ENCODE measurements at regions not wholly inside any gene's neighbourhood (a gene's known extent, or its start where the extent isn't known, plus 50 kb on each side); places are given as distances from the start of the nearest gene placed in this dataset.

- no peak for TF ChIP-seq ZFX (IDR thresholded peaks at IDR 0.05)
- no peak for TF ChIP-seq CTCF (conservative IDR thresholded peaks at IDR 0.05)
- no peak overlapping the region for H3K27ac ChIP-seq
Observed at GRCh38 chr3:168964736-168965135, 698.8 kb downstream of the MECOM start.

GRCh38 chr3:168961271-168961670, 702.2 kb downstream of the MECOM start:
- no peak overlapping the region for H3K27ac ChIP-seq
- TF ChIP-seq CTCF (conservative IDR thresholded peaks at IDR 0.05) (no peak), ZFX (IDR thresholded peaks at IDR 0.05) (no peak)

GRCh38 chr3:168959731-168960130, 703.8 kb downstream of the MECOM start:
- no peak overlapping the region for H3K27ac ChIP-seq
- TF ChIP-seq ZFX (IDR thresholded peaks at IDR 0.05), result no peak
- TF ChIP-seq CTCF (conservative IDR thresholded peaks at IDR 0.05), result no peak

GRCh38 chr3:168958466-168958865, 705.0 kb downstream of the MECOM start:
- TF ChIP-seq ZFX (IDR thresholded peaks at IDR 0.05) (no peak), CTCF (conservative IDR thresholded peaks at IDR 0.05) (no peak)
- no peak overlapping the region for H3K27ac ChIP-seq

GRCh38 chr3:168956076-168956475, 707.4 kb downstream of the MECOM start:
- no peak overlapping the region for H3K27ac ChIP-seq
- TF ChIP-seq CTCF (conservative IDR thresholded peaks at IDR 0.05), result no peak
- TF ChIP-seq ZFX (IDR thresholded peaks at IDR 0.05), result no peak

GRCh38 chr3:168952551-168952950, 711.0 kb downstream of the MECOM start:
- TF ChIP-seq ZFX (IDR thresholded peaks at IDR 0.05) (no peak), CTCF (conservative IDR thresholded peaks at IDR 0.05) (peak; percentile 60)
- H3K27ac ChIP-seq, result no peak overlapping the region

- TF ChIP-seq ZFX (IDR thresholded peaks at IDR 0.05), result no peak
- no peak for TF ChIP-seq CTCF (conservative IDR thresholded peaks at IDR 0.05)
- H3K27ac ChIP-seq, result no peak overlapping the region
Observed at GRCh38 chr3:168951884-168952283, 711.6 kb downstream of the MECOM start.
